Neutrophil (primary cell): ENCODE measurements at regions not wholly inside any gene's neighbourhood (a gene's known extent, or its start where the extent isn't known, plus 50 kb on each side); places are given as distances from the start of the nearest gene placed in this dataset.

Experiments used
- H3K27ac ChIP-seq: fragments of 200-600 bp; sonication (generic); 2 replicates; pipeline ENCODE4 v1.5.1; 2016; ENCODE audit warnings: mild to moderate bottlenecking, moderate library complexity
- H3K27me3 ChIP-seq: fragments of 200-600 bp; sonication (generic); 2 replicates; pipeline ENCODE4 v1.6.0; 2016; ENCODE audit warnings: mild to moderate bottlenecking
- H3K36me3 ChIP-seq: fragments of 200-600 bp; sonication (generic); 2 replicates; pipeline ENCODE4 v1.5.1; 2017
- H3K4me1 ChIP-seq, 2 experiments: fragments of 200-600 bp in 1 of 2; sonication (generic) in 1 of 2; 1 replicate in 1 of 2; 2 replicates in 1 of 2; pipeline versions ENCODE4 v1.5.1 to v1.6.1; 2013 to 2016; ENCODE audit warnings: low read depth in 1 of 2, low read length in 1 of 2, mild to moderate bottlenecking in 1 of 2, moderate library complexity in 1 of 2; ENCODE audit not compliant: control insufficient read depth in 1 of 2, insufficient read depth in 1 of 2
- H3K4me3 ChIP-seq, 2 experiments: fragments of 200-600 bp in 1 of 2; sonication (generic) in 1 of 2; 1 replicate in 1 of 2; 2 replicates in 1 of 2; pipeline ENCODE4 v1.5.1; 2013 to 2016; ENCODE audit warnings: low read depth in 1 of 2, low read length in 1 of 2, mild to moderate bottlenecking in 1 of 2, moderate library complexity in 1 of 2
- H3K9me3 ChIP-seq: fragments of 200-600 bp; sonication (generic); 2 replicates; pipeline ENCODE4 v1.5.1; 2016
- TF ChIP-seq, protein P1 (sequence below): fragments of 200-600 bp; sonication (generic); IDR thresholded peaks from 2 replicates; pipeline ENCODE4 v1.5.1; 2016; ENCODE audit warnings: antibody characterized with exemption

DNA sequence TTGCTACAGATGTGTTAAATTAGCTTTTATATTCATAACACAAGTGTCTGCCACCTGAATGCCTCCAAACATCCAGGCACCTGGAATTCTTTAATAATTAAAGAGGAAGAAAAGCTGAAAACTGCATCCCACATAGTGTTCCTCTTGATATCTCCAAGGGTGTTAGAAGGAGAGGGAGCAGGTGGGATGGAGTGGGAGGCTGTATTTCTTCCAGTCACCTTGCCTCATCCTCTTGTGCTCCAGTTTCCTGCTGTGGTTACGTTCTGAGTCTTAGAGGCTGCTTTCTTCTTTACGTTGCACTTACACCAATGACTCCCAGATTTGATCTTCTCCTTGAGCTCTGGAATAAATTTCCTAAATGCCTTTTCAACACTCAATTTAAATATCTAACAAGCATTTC is 230.3 kb upstream of the LYPLAL1 start:
- Histone ChIP-seq H3K4me1 (no peaks in the 10 kb centered on the region), H3K9me3 (no peaks in the 10 kb centered on the region), H3K36me3 (no peaks in the 10 kb centered on the region), H3K4me3 (no peak overlapping the region), H3K27me3 (no peaks in the 10 kb centered on the region), H3K27ac (no peak overlapping the region)
- TF ChIP-seq, protein P1, sequence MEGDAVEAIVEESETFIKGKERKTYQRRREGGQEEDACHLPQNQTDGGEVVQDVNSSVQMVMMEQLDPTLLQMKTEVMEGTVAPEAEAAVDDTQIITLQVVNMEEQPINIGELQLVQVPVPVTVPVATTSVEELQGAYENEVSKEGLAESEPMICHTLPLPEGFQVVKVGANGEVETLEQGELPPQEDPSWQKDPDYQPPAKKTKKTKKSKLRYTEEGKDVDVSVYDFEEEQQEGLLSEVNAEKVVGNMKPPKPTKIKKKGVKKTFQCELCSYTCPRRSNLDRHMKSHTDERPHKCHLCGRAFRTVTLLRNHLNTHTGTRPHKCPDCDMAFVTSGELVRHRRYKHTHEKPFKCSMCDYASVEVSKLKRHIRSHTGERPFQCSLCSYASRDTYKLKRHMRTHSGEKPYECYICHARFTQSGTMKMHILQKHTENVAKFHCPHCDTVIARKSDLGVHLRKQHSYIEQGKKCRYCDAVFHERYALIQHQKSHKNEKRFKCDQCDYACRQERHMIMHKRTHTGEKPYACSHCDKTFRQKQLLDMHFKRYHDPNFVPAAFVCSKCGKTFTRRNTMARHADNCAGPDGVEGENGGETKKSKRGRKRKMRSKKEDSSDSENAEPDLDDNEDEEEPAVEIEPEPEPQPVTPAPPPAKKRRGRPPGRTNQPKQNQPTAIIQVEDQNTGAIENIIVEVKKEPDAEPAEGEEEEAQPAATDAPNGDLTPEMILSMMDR: no peak

DNA sequence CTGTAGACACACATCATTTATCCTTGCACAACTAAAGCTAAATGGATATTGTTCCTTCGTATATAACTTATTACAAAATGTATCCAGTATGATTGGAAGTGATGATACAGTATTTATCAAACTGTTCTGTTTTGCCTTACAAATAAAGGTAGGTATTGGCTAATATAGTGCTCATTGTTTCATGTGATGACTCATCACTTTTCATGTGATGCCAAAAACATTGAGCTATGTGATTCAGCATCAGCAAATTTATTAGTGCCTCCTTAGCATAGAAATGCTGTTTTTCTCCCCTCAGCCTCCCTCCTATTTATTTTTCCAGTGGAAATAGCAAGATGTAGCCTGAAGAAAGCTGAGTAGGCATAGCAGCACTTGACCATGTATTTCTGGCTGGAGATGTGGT is 228.6 kb upstream of the LYPLAL1 start:
- Histone ChIP-seq H3K27me3 (no peaks in the 10 kb centered on the region), H3K9me3 (no peaks in the 10 kb centered on the region), H3K4me1 (no peaks in the 10 kb centered on the region), H3K27ac (no peak overlapping the region), H3K36me3 (no peaks in the 10 kb centered on the region), H3K4me3 (no peak overlapping the region)
- TF ChIP-seq, protein P1: no peak

DNA sequence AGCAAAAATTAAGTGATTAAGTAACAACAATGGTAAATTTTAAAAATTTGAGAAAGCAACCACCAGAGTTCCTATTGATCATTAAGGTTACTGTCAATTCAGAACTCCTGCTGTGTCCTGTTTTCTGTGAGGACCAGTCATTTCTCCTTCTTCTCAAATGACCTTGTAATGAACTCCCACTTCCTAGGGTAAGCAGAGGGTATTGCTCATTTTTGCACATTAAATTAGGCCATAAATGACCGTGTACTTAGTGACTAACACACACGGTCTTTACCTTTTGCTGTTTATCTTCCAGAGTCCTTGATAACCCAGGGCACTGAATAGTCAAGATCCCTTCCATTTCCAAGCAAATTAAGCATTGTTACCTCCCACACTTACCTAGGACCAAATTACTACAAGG is 227.5 kb upstream of the LYPLAL1 start:
- TF ChIP-seq, protein P1: no peak
- no peak overlapping the region for H3K4me3 ChIP-seq
- no peaks in the 10 kb centered on the region for H3K36me3 ChIP-seq
- H3K27ac ChIP-seq: no peak overlapping the region
- H3K9me3 ChIP-seq: no peaks in the 10 kb centered on the region
- H3K4me1 ChIP-seq: no peaks in the 10 kb centered on the region
- no peaks in the 10 kb centered on the region for H3K27me3 ChIP-seq

DNA sequence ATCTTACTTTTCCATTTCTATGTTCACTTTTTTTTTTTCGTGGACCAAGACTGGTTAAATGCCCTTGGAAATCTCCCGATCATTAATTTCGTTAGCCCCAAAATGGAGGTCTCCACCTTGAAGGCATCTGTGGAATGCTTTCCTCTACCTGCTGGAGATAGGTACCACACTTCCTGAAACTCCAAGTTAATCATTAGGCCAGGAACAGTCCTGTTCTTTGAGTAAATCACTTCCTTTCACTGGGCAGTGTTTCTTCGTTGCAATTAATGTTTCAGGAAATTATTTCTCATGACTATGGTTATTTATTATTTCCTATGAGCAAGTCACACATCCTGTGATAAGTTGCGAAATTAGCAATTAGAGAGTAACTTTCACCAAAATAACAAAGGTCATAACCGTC is 225.2 kb upstream of the LYPLAL1 start:
- no peaks in the 10 kb centered on the region for H3K36me3 ChIP-seq
- H3K4me3 ChIP-seq: no peak overlapping the region
- no peaks in the 10 kb centered on the region for H3K4me1 ChIP-seq
- no peaks in the 10 kb centered on the region for H3K9me3 ChIP-seq
- H3K27ac ChIP-seq: no peak overlapping the region
- TF ChIP-seq, protein P1: no peak
- no peaks in the 10 kb centered on the region for H3K27me3 ChIP-seq

DNA sequence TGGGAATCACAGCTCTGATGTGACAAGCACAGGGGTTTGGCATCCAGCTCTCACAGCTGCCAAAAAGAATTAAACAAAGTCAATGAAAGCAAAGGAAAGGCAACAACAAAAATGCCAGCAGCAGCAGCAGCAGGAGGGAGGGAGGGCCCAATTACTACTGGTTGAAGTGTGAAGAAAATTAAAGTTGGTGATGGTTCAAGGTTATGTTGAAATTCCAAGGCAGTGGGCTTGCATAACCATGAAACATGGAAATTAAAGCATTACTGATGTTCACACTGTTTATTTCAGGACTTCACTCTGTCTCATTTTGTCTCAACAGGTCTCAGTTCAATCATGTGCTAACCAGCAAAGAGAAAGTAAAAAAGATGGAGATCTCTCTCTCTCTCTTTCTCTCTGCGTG is 220.3 kb upstream of the LYPLAL1 start:
- Histone ChIP-seq H3K27me3 (no peaks in the 10 kb centered on the region), H3K4me3 (no peak overlapping the region)
- TF ChIP-seq, protein P1: no peak

DNA sequence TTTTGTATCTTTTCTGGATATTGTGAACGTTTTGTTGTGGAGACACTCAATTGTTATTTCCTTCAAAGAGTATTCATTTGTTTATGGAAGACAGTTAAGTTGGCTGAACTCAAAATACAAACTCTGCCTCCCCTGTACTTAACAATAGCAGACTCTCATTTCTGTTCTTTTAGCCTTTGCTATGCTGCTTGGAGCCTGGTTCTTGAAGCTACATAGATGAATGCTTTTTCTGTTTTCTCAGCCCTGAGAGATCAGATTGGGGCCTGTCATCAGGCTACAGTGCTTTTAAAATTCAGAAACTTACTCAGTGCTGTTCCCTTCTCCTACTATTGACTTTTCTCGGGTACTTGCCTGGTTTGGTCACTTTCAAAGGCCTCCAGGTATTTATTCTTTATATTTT is 215.7 kb upstream of the LYPLAL1 start:
- Histone ChIP-seq H3K27me3 (no peaks in the 10 kb centered on the region), H3K9me3 (no peaks in the 10 kb centered on the region), H3K4me3 (no peak overlapping the region), H3K27ac (no peak overlapping the region), H3K36me3 (no peaks in the 10 kb centered on the region), H3K4me1 (no peaks in the 10 kb centered on the region)
- TF ChIP-seq, protein P1: no peak

More for the DNA sequence above, 220.3 kb upstream of the LYPLAL1 start:
- Histone ChIP-seq H3K4me1 (no peaks in the 10 kb centered on the region), H3K27ac (no peak overlapping the region), H3K36me3 (no peaks in the 10 kb centered on the region), H3K9me3 (no peaks in the 10 kb centered on the region)
